GM12878 (cell line): ENCODE measurements at regions not wholly inside any gene's neighbourhood (a gene's known extent, or its start where the extent isn't known, plus 50 kb on each side); places are given as distances from the start of the nearest gene placed in this dataset.

ENCODE experiments used
- ATAC-seq: fragments of 200-7000 bp; cut with Tn5 transposase; 3 replicates; pipeline ENCODE4 v1.9.1; 2020; ENCODE audit warnings: mild to moderate bottlenecking, moderate library complexity
- BruUV-seq: library from RNA; stranded (reverse); fragments of 400-500 nt; replicated peaks from 2 replicates; lab custom pipeline; 2021; lab: Mats Ljungman, UMichigan
- CTCF ChIA-PET: fragments of 300-600 bp; sonication (Branson Sonifier 250); formaldehyde crosslinking; extraction: SDS; loops from one replicate; lab custom pipeline; 2021; ENCODE audit warnings: inconsistent platforms; lab: Yijun Ruan, JAX
- POLR2A ChIA-PET: fragments of 350-600 bp; formaldehyde crosslinking; extraction: SDS; loops from one replicate; lab custom pipeline; 2021; ENCODE audit warnings: inconsistent platforms; lab: Charles Lee
- RAD21 ChIA-PET: fragments of 300-600 bp; sonication (Branson Sonifier 250); formaldehyde crosslinking; loops from one replicate; lab custom pipeline; 2023; ENCODE audit warnings: antibody characterized with exemption; ENCODE audit not compliant: unreplicated experiment; lab: Charles Lee
- SMC1A ChIA-PET: fragments of 300-600 bp; sonication (Branson Sonifier 250); formaldehyde crosslinking; loops from one replicate; lab custom pipeline; 2023; ENCODE audit not compliant: unreplicated experiment, uncharacterized antibody; lab: Charles Lee
- DNase-seq: peaks from one replicate; pipeline ENCODE4 v3.0.0-alpha.2; 2011; ENCODE audit warnings: low read depth, low spot score
- FAIRE-seq: peaks from 3 replicates; lab custom pipeline; 2011; peaks lifted over from hg19 to GRCh38; lab: Jason Lieb, UNC
- H2AFZ ChIP-seq: 2 replicates; pipeline ENCODE4 v1.6.0; 2011; ENCODE audit warnings: low read depth, low read length, control low read depth; ENCODE audit not compliant: control insufficient read depth
- H3K27ac ChIP-seq: 2 replicates; pipeline ENCODE4 v1.5.1; 2011; ENCODE audit warnings: control low read depth; ENCODE audit not compliant: control insufficient read depth, insufficient read depth
- H3K27me3 ChIP-seq, 2 experiments: replicated peaks in 1 of 2; 2 replicates each; pipeline versions ENCODE4 v1.6.0 to v1.6.1; 2011; ENCODE audit warnings: low read length in 1 of 2; ENCODE audit not compliant: control insufficient read depth in 2 of 2, insufficient read depth in 2 of 2
- H3K36me3 ChIP-seq, 2 experiments: 2 replicates each; pipeline ENCODE4 v1.5.1; 2011; ENCODE audit warnings: low read length in 1 of 2; ENCODE audit not compliant: control insufficient read depth in 2 of 2, insufficient read depth in 2 of 2
- H3K4me1 ChIP-seq: 2 replicates; pipeline ENCODE4 v1.6.1; 2011; ENCODE audit warnings: mild to moderate bottlenecking, low read length, moderate library complexity, mixed read lengths; ENCODE audit not compliant: control insufficient read depth, insufficient read depth
- H3K4me2 ChIP-seq: 2 replicates; pipeline ENCODE4 v1.6.0; 2011; ENCODE audit warnings: control low read depth; ENCODE audit not compliant: control insufficient read depth, insufficient read depth
- H3K4me3 ChIP-seq: fragments of 200-600 bp; sonication (generic); 2 replicates; pipeline ENCODE4 v1.5.1; 2016
- H3K79me2 ChIP-seq: 2 replicates; pipeline ENCODE4 v1.6.0; 2011; ENCODE audit warnings: low read length; ENCODE audit not compliant: control insufficient read depth, insufficient read depth
- H3K9ac ChIP-seq: 2 replicates; pipeline ENCODE4 v1.8.0; 2011; ENCODE audit warnings: low read length, control low read depth, mixed read lengths; ENCODE audit not compliant: control insufficient read depth, insufficient read depth
- H3K9me3 ChIP-seq: replicated peaks from 3 replicates; pipeline ENCODE4 v1.5.1; 2011; ENCODE audit warnings: mild to moderate bottlenecking, low read length; ENCODE audit not compliant: control insufficient read depth, insufficient read depth
- H4K20me1 ChIP-seq: 2 replicates; pipeline ENCODE4 v1.6.0; 2011; ENCODE audit not compliant: control insufficient read depth, insufficient read depth
- IRF4 ChIP-seq: IDR thresholded peaks from 2 replicates; pipeline ENCODE4 v1.6.1; 2011; ENCODE audit warnings: low read depth, low read length
- KDM1A ChIP-seq: fragments of 200-600 bp; sonication (generic); IDR thresholded peaks from 2 replicates; pipeline ENCODE4 v1.6.1; 2016; ENCODE audit warnings: borderline replicate concordance
- MYB ChIP-seq: fragments of 150-350 bp; IDR thresholded peaks from 2 replicates; pipeline ENCODE4 v1.6.1; 2014; ENCODE audit warnings: mild to moderate bottlenecking, low read depth, low read length, borderline replicate concordance
- MYC ChIP-seq: IDR thresholded peaks from 2 replicates; pipeline ENCODE4 v1.6.1; 2011; ENCODE audit warnings: mild to moderate bottlenecking, low read length, moderate library complexity, inconsistent platforms; ENCODE audit not compliant: insufficient read depth, insufficient replicate concordance, insufficient read length, severe bottlenecking
- NFXL1 ChIP-seq: fragments of 450-650 bp; IDR thresholded peaks from 2 replicates; pipeline ENCODE4 v1.6.1; 2017; ENCODE audit warnings: antibody characterized with exemption, mild to moderate bottlenecking, borderline replicate concordance
- NFYB ChIP-seq: IDR thresholded peaks from 2 replicates; pipeline ENCODE4 v1.6.1; 2011; ENCODE audit warnings: low read depth, mild to moderate bottlenecking, low read length, improper control_type of control experiment, moderate library complexity; ENCODE audit not compliant: insufficient read depth
- NR2C1 ChIP-seq: fragments of 450-650 bp; IDR thresholded peaks from 2 replicates; pipeline ENCODE4 v1.6.1; 2017; ENCODE audit warnings: antibody characterized with exemption, mild to moderate bottlenecking, moderate library complexity
- SMAD1 ChIP-seq: fragments of 450-650 bp; IDR thresholded peaks from 2 replicates; pipeline ENCODE4 v1.6.1; 2018; ENCODE audit warnings: mild to moderate bottlenecking, low read depth; ENCODE audit not compliant: partially characterized antibody
- STAT3 ChIP-seq: IDR thresholded peaks from 2 replicates; pipeline ENCODE4 v1.6.1; 2011; ENCODE audit warnings: low read depth, low read length, improper control_type of control experiment
- ZBED1 ChIP-seq: IDR thresholded peaks from 2 replicates; pipeline ENCODE4 v1.6.1; 2016; ENCODE audit warnings: borderline replicate concordance
- ZBTB11 ChIP-seq: fragments of 450-650 bp; formaldehyde crosslinking; IDR thresholded peaks from 2 replicates; pipeline ENCODE4 v1.5.0; 2022; ENCODE audit warnings: mild to moderate bottlenecking, missing genetic modification characterization
- ZBTB4 ChIP-seq: fragments of 450-650 bp; formaldehyde crosslinking; IDR thresholded peaks from 2 replicates; pipeline ENCODE4 v1.4.0; 2022; ENCODE audit warnings: mild to moderate bottlenecking, moderate library complexity
- ZNF622 ChIP-seq: fragments of 450-650 bp; IDR thresholded peaks from 2 replicates; pipeline ENCODE4 v1.6.1; 2017; ENCODE audit warnings: mild to moderate bottlenecking, inconsistent platforms
- in situ Hi-C: fragments of 300-500 bp; cut with MboI; formaldehyde crosslinking; loops from 9 replicates; pipeline ENCODE4 v1.14.3; 2018; ENCODE audit warnings: mixed read lengths
- intact Hi-C: fragments of 100-400 bp; cut with micrococcal nuclease; formaldehyde crosslinking; loops from one replicate; pipeline ENCODE4 v1.14.2; 2022; ENCODE audit not compliant: unreplicated experiment

- no peak for FAIRE-seq
These were observed 262.5 kb downstream of the NPR3 start for GRCh38 chr5:32973646-32974045.

More at GRCh38 chr5:32973646-32974045, 262.5 kb downstream of the NPR3 start:
- ATAC-seq: no peak
- Histone ChIP-seq H2AFZ (no peak overlapping the region), H4K20me1 (no peaks in the 10 kb centered on the region), H3K9me3 (no peaks in the 10 kb centered on the region), H3K79me2 (no peaks in the 10 kb centered on the region), H3K4me3 (no peak overlapping the region), H3K4me2 (no peak overlapping the region), H3K9ac (no peak overlapping the region), H3K27me3 (no peaks in the 10 kb centered on the region), H3K4me1 (no peaks in the 10 kb centered on the region), H3K36me3 (no peaks in the 10 kb centered on the region), H3K27ac (no peak overlapping the region)
- in situ Hi-C loops (no loop called here), intact Hi-C loops (no loop called here)
- TF ChIP-seq NR2C1 (no peak), ZBED1 (no peak), NFXL1 (no peak), ZNF622 (no peak), SMAD1 (no peak), NFYB (no peak), MYC (no peak), MYB (no peak), KDM1A (no peak), ZBTB11 (CRISPR knock-in tag) (no peak), IRF4 (no peak), ZBTB4 (CRISPR knock-in tag) (no peak), STAT3 (no peak)
- ChIA-PET SMC1A (no interaction called here), CTCF (no interaction called here), RAD21 (no interaction called here), POLR2A (no interaction called here)
- DNase-seq: no peak
- BruUV-seq: no TSS peak
